AML-193 (cell line): ENCODE measurements at regions not wholly inside any gene's neighbourhood (a gene's known extent, or its start where the extent isn't known, plus 50 kb on each side); places are given as distances from the start of the nearest gene placed in this dataset.
"Not testable (repeated sequence)": the region's sequence is repeated elsewhere in the genome, so short reads cannot be mapped to it uniquely, and the experiment has no call there.

Experiments
- DNase-seq, 2 experiments: peaks; one replicate each; lab custom pipeline; 2025; lab: John Stamatoyannopoulos, UW

GRCh38 chr12:84247931-84248330 lies 664.7 kb downstream of the SLC6A15 start:
- DNase-seq: no peak

- no peak for DNase-seq
Observed at GRCh38 chr12:84243686-84244085, 668.9 kb downstream of the SLC6A15 start.

DNA sequence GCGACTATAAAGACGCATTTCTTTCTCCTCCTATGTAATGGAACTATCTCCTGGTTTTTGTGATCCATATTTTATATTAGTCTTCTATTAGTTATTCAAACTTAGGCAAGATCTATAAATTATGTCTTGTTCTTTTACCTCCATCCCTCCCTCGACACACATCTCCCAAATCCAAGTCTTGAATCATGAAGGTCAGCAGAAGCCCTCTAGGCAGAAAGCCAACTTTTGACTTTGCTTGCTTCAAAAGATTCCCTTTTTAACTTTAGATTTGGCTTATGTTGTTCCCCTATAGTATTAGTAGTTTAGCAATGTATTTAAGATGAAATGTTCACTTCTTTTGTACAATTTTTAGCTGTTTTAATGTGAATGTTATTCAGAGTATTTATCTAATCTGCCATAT lies 689.8 kb downstream of the SLC6A15 start:
- no peak for DNase-seq

- DNase-seq: no peak
Observed at GRCh38 chr12:84218406-84218805, 694.2 kb downstream of the SLC6A15 start.

- no peak for DNase-seq
Observed at GRCh38 chr12:84201976-84202375, 710.6 kb downstream of the SLC6A15 start.

DNA sequence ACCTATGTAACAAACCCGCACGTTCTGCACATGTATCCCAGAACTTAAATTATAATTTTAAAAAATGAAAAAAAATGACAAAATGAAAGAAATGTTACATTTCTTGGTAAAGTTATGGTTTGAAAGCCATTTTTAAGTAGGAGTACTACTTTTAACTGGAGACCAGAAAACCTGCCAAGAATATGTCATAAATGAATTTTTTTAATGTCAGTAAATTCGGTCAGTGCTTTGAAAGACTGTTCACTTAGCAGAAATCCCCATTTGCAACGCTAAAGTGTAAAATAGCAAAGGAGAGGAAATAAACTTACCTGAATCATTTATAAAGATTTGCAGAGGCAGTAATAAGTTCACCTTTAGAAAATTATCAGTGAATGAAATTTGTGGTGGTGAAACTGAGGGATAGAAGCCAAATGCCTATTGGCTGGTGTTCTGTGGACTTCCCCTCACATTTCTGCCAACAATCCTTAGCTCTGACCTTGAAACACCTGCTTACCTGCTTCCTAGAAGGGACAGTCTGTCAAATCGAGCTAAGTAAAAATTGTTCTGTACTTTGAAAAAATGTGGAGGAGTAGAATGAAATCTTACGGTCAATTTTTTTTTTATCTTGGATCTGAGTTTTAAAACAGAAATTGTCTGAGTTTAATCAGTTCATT lies 714.2 kb downstream of the SLC6A15 start:
- no peak for DNase-seq

GRCh38 chr12:84191779-84192178 lies 720.8 kb downstream of the SLC6A15 start:
- DNase-seq: no peak

- no peak for DNase-seq
Observed at GRCh38 chr12:84186433-84186832, 726.2 kb downstream of the SLC6A15 start.

DNA sequence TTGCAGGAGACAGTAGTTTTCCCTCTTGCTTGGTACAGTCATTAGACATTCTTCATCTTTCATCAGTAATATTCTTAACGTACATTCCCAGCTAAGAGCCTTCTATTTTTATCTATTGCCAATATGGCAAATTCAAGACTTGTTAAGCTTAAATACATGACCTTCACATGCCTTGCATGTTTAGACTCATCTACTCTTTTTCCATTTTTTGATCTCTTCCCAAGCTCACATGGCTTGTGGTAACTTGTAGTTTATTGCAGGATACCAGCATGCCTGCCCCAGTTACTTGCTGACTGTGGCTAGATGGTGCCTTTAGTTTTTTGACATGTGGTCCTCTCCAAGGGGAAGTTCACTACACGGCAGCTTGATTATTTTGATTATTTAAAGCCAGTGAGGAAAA lies 729.0 kb downstream of the SLC6A15 start:
- DNase-seq: no peak

GRCh38 chr12:84174115-84174514 lies 738.5 kb downstream of the SLC6A15 start:
- DNase-seq: no peak

DNA sequence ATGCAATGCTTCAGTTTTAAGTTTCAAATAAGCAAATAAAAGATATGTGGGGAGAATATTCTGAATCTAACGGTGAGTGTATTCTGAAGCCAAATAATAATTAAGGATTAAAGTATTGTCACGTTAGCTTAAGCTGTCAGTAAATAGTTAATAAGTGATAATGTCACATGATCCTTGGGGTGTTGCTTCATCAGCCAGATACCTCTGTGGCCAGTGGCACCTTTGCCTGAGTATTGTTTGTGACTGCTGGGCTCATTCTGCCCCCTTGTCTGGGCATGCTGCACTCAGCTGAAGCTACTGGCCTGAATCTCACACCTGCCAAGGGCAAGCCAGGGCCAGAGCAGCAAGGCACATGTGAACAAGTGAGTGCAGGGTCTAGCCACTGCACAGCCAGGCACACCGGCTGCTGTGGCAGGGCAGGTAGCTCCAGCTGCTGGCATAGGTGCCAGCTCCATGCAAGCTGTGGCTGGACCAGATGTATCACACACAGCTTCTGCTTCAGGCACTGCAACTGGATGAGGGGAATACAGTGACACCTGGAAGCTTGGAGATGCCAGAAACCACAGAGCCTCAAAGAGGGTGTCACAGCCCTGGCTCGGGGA lies 739.7 kb downstream of the SLC6A15 start:
- no peak for DNase-seq

- no peak for DNase-seq
Observed at GRCh38 chr12:84166812-84167211, 745.8 kb downstream of the SLC6A15 start.

DNA sequence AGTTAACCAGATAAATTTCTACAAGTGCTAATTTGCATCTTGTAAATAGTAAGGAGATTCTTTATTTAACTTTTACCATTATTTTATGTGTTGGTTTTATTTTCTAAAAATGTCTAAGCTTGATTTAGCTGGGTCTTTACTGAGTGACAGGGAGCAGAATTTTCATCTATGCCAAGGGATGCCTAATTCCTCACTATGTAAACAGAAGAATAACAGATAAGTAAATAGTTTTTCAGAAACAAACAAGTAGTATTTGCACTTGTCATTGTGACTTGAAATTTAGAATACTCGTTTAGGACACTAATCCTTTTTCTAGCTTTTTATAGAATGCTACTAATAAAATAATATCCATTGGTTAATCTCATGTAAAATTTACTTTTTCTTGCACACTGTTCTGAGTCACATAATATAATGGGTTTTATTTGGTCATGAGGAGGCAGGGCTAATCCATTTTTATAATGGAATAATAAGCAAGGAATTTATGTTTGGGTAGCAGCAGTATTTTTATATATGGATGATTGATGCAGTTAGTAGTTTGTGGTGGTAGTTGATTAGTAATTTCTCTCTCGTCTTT lies 746.5 kb downstream of the SLC6A15 start:
- no peak for DNase-seq

- DNase-seq: no peak
Observed at GRCh38 chr12:84161296-84161695, 751.3 kb downstream of the SLC6A15 start.

- no peak for DNase-seq
Observed at GRCh38 chr12:84159260-84159659, 753.3 kb downstream of the SLC6A15 start.

DNA sequence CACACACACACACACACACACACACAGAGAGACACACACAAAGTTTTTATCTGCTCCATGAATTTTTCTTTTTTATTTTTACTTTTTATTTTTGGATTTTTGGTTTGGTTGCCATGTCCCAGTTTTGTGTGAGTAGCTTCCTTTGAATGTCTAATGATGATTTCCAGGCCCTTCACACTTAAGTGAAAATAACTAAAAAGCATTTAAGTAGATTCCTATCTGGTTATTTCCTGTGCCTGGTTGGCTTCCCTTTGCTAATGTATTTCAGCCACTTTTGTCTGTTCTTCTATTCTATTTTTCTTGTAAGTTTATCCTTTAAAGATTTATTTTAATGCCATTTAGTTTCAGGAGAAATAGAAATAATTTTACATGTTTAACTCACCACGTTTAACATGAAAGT lies 755.4 kb downstream of the SLC6A15 start:
- no peak for DNase-seq

DNA sequence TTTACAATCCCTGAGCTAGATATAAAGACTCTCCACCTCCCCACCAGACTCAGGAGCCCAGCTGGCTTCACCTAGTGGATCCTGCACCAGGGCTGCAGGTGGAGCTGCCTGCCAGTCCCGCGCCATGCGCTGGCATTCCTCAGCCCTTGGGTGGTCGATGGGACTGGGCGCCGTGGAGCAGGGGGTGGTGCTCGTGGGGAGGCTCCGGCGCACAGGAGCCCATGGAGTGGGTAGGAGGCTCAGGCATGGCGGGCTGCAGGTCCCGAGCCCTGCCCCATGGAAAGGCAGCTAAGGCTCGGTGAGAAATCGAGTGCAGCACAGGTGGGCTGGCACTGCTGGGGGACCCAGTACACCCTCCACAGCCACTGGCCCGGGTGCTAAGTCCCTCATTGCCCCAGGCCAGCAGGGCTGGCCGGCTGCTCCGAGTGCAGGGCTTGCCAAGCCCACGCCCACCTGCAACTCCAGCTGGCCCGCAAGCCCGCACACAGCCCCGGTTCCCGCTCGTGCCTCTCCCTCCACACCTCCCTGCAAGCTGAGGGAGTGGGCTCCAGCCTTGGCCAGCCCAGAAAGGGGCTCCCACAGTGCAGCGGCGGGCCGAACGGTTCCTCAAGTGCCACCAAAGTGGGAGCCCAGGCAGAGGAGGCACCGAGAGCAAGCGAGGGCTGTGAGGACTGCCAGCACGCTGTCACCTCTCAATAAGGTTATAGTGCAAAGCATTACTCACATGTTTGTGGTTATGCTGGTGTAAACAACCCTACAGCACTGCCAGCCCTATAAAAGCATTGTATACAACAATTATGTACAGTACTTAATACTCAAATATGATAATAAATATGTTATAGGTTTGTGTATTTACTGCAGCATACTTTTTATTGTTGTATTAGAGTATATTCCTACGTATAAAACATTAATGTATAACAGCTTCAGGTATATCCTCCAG lies 757.3 kb downstream of the SLC6A15 start:
- DNase-seq: not testable (repeated sequence)

DNA sequence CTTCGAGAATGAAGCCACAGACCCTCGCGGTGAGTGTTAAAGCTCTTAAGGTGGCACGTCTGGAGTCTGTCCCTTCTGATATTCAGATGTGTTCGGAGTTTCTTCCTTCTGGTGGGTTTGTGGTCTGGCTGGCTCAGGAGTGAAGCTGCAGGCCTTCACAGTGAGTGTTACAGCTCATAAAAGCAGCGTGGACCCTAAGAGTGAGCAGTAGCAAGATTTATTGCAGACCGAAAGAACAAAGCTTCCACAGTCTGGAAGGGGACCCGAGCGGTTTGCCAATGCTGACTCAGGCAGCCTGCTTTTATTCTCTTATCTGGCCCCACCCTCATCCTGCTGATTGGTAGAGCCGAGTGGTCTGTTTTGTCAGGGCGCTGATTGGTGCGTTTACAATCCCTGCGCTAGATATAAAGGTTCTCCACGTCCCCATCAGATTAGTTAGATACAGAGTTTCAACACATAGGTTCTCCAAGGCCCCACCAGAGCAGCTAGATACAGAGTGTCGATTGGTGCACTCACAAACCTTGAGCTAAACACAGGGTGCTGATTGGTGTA lies 758.1 kb downstream of the SLC6A15 start:
- not testable (repeated sequence) for DNase-seq

DNA sequence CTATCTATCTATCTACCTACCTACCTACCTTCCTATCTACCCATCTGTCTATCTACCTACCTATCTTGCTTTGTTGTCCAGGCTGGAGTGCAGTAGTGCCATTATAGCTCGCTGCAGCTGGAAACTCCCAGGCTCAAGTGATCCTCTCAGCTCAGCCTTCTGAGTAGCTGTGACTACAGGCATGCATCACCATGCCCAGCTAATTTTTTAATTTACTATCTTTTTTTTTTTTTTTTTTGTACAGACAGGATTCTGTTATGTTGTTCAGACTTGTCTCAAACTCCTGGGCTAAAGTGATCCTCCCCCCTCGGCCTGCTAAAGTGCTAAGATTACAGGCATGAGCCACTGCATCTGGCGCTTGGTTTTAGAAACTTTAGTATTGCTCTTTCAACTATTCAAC lies 762.4 kb downstream of the SLC6A15 start:
- DNase-seq: no peak

- DNase-seq: no peak
Observed at GRCh38 chr12:84148335-84148734, 764.3 kb downstream of the SLC6A15 start.

GRCh38 chr12:84136862-84137367 lies 775.7 kb downstream of the SLC6A15 start:
- no peak for DNase-seq
